NAMALWA (cell line): ENCODE measurements at regions not wholly inside any gene's neighbourhood (a gene's known extent, or its start where the extent isn't known, plus 50 kb on each side); places are given as distances from the start of the nearest gene placed in this dataset.

Experiments used
- DNase-seq: peaks from one replicate; pipeline ENCODE4 v3.0.0-alpha.2; 2015; ENCODE audit warnings: low spot score

DNA sequence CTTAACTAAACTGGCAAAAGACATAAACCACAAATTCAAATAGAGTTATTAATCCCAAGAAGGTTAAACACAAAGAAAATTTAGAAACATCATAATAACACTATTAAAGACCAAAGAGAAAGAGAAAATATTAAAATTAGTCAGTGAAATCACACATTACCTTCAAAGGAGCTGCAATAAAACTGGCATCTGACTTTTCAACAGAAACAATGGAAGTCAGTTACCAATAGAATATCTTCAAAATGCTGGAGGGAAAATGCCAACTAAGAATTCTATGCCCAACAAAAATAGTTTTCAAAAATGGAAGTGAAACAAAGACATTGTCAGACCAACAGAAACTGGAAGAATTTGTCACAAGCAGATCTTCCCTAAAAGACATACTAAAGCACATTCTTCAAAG, 68.7 kb upstream of the RNF7 start:
- no peak for DNase-seq

DNA sequence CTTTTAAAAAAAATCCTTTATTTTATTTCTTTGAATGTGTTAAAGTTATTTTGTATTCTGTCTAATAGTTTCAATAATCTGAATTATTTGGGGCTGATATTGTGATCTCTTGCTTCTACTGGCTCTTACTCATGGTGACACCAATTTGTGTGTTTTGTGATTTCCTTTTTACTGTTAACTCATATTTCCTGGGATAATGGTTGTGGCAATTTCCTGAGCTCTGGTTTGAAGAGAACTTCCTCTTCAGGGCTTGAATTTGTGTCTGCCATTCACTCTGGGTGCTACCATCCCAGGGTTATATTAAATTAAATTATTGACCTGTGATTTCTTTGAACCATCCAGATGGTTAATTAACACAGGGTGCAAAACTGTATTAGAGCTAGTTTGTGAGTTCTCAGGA, 60.4 kb upstream of the RNF7 start:
- no peak for DNase-seq

GRCh38 chr3:141680620-141681389, 57.3 kb upstream of the RNF7 start:
- DNase-seq, result peak; percentile 28

- no peak for DNase-seq
Observed at GRCh38 chr3:141681390-141681780, 56.7 kb upstream of the RNF7 start.

- no peak for DNase-seq
Observed at GRCh38 chr3:141682007-141682406, 56.1 kb upstream of the RNF7 start.

GRCh38 chr3:141682921-141683320, 55.2 kb upstream of the RNF7 start:
- no peak for DNase-seq

GRCh38 chr3:141684758-141685157, 53.3 kb upstream of the RNF7 start:
- DNase-seq, result no peak

- DNase-seq, result no peak
Observed at GRCh38 chr3:141686466-141687291, 51.4 kb upstream of the RNF7 start.
